ENCODE measurements at regions not wholly inside any gene's neighbourhood (a gene's known extent, or its start where the extent isn't known, plus 50 kb on each side); places are given as distances from the start of the nearest gene placed in this dataset.

DNA sequence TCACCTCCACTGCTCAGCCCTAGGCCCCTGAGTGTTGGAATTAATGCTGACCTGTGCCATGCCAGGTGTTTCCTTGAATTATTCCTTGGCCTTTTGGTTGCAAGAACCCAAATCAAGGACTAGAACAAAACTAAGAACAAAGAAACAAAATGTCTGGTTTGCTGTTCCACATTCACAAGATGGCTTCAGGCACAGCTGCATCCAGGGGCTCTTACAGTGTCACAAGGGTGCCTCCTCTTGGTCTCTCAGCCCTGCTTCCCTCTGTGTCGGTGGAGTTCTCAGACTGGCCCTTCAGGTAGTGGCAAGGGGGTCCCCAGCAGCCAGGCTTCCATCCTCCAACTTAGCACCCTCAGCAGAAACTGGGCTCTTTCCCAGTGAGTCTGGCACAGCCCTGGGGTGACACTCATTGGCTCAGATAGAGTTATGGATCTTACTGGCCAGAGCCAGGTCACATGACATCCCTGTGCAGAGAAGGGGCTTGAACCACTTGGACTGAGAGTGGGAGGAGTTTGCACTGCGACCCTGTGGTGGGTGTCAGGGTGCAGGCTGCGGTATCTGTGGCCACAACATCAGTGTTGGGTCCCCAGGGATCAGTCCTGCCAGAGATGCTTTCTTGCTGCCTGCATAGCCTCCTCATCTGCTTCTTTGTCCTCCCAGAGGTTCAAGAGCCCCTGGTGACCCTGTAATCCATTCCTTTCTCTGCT is 427.7 kb upstream of the SULF2 start:
- no peak overlapping the region for H3K4me3 ChIP-seq (ENCODE audit: low read depth in 1 of 2, low read length in 2 of 2)
- no peaks in the 10 kb centered on the region for H3K36me3 ChIP-seq (ENCODE audit: control insufficient read depth in 1 of 2, insufficient read depth in 2 of 2, low read length in 2 of 2)
- H3K27me3 ChIP-seq (ENCODE audit: low read depth, low read length) = no peaks in the 10 kb centered on the region
- no peaks in the 10 kb centered on the region for H3K9me3 ChIP-seq (ENCODE audit: control insufficient read depth in 1 of 2, low read length in 2 of 2)
- no peaks in the 10 kb centered on the region for H3K4me1 ChIP-seq (ENCODE audit: control insufficient read depth in 1 of 2, insufficient read depth in 2 of 2, low read length in 2 of 2)
- H3K27ac ChIP-seq (ENCODE audit: low read length) = no peak overlapping the region

DNA sequence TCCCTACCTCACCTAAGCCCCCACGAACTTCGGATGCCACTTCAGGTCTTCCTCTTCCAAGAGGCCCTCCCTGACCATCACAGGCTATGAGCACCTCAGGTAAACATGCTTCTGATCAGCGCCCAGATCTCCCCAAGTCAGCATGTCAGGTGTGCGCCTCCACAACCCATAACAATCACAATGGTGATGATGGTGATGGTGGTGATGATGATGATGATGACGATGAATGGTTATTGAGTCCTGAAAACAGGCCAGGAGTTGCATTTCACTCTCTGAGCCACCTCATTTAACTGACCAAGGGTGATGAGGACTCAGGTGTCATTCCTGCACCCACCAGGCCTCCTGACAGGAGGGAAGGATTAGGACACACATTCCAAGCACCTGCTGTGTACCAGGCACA is 426.6 kb upstream of the SULF2 start:
- no peaks in the 10 kb centered on the region for H3K36me3 ChIP-seq (ENCODE audit: control insufficient read depth in 1 of 2, insufficient read depth in 2 of 2, low read length in 2 of 2)
- no peaks in the 10 kb centered on the region for H3K4me1 ChIP-seq (ENCODE audit: control insufficient read depth in 1 of 2, insufficient read depth in 2 of 2, low read length in 2 of 2)
- H3K4me3 ChIP-seq (ENCODE audit: low read depth in 1 of 2, low read length in 2 of 2) = no peak overlapping the region
- H3K27me3 ChIP-seq (ENCODE audit: low read depth, low read length) = no peaks in the 10 kb centered on the region
- no peak overlapping the region for H3K27ac ChIP-seq (ENCODE audit: low read length)
- no peaks in the 10 kb centered on the region for H3K9me3 ChIP-seq (ENCODE audit: control insufficient read depth in 1 of 2, low read length in 2 of 2)

GRCh38 chr20:48211238-48211637 is 426.0 kb upstream of the SULF2 start:
- H3K36me3 ChIP-seq (ENCODE audit: control insufficient read depth in 1 of 2, insufficient read depth in 2 of 2, low read length in 2 of 2) = no peaks in the 10 kb centered on the region
- H3K27me3 ChIP-seq (ENCODE audit: low read depth, low read length) = no peaks in the 10 kb centered on the region
- no peak overlapping the region for H3K4me3 ChIP-seq (ENCODE audit: low read depth in 1 of 2, low read length in 2 of 2)
- H3K4me1 ChIP-seq (ENCODE audit: control insufficient read depth in 1 of 2, insufficient read depth in 2 of 2, low read length in 2 of 2) = no peaks in the 10 kb centered on the region
- H3K27ac ChIP-seq (ENCODE audit: low read length) = no peak overlapping the region
- no peaks in the 10 kb centered on the region for H3K9me3 ChIP-seq (ENCODE audit: control insufficient read depth in 1 of 2, low read length in 2 of 2)

GRCh38 chr20:48210111-48211027 is 425.1 kb upstream of the SULF2 start:
- Histone ChIP-seq H3K9me3 (ENCODE audit: control insufficient read depth in 1 of 2, low read length in 2 of 2) (no peaks in the 10 kb centered on the region), H3K27ac (ENCODE audit: low read length) (no peak overlapping the region), H3K4me1 (ENCODE audit: control insufficient read depth in 1 of 2, insufficient read depth in 2 of 2, low read length in 2 of 2) (no peaks in the 10 kb centered on the region), H3K27me3 (ENCODE audit: low read depth, low read length) (no peaks in the 10 kb centered on the region), H3K4me3 (ENCODE audit: low read depth in 1 of 2, low read length in 2 of 2) (no peak overlapping the region), H3K36me3 (ENCODE audit: control insufficient read depth in 1 of 2, insufficient read depth in 2 of 2, low read length in 2 of 2) (no peaks in the 10 kb centered on the region)

- H3K36me3 ChIP-seq (ENCODE audit: control insufficient read depth in 1 of 2, insufficient read depth in 2 of 2, low read length in 2 of 2) = no peaks in the 10 kb centered on the region
- no peaks in the 10 kb centered on the region for H3K27me3 ChIP-seq (ENCODE audit: low read depth, low read length)
- no peaks in the 10 kb centered on the region for H3K4me1 ChIP-seq (ENCODE audit: control insufficient read depth in 1 of 2, insufficient read depth in 2 of 2, low read length in 2 of 2)
- no peak overlapping the region for H3K4me3 ChIP-seq (ENCODE audit: low read depth in 1 of 2, low read length in 2 of 2)
- no peak overlapping the region for H3K27ac ChIP-seq (ENCODE audit: low read length)
- no peaks in the 10 kb centered on the region for H3K9me3 ChIP-seq (ENCODE audit: control insufficient read depth in 1 of 2, low read length in 2 of 2)
These were observed 423.8 kb upstream of the SULF2 start for GRCh38 chr20:48209102-48209501.

DNA sequence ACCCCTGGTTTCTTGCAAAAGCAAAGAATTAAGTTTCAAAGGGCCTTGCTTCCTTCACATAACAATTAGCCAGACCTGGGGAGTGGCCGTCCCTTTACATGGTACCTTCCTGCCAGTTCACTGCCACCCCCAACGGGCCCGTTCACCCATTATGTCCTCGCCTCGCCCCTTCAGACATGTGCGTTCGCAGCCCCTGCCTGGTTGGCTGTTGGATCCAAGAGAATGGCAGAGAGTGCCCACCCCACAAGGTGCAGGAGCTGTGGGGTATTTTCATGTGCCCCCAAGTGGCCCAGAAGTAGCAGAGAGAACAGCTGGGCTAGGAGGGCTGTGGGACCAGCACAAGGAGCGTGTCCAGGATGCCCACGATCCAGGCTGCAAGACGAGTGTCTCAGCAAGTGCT is 422.9 kb upstream of the SULF2 start:
- H3K27ac ChIP-seq (ENCODE audit: low read length) = no peak overlapping the region
- no peak overlapping the region for H3K4me3 ChIP-seq (ENCODE audit: low read depth in 1 of 2, low read length in 2 of 2)
- H3K4me1 ChIP-seq (ENCODE audit: control insufficient read depth in 1 of 2, insufficient read depth in 2 of 2, low read length in 2 of 2) = no peaks in the 10 kb centered on the region

DNA sequence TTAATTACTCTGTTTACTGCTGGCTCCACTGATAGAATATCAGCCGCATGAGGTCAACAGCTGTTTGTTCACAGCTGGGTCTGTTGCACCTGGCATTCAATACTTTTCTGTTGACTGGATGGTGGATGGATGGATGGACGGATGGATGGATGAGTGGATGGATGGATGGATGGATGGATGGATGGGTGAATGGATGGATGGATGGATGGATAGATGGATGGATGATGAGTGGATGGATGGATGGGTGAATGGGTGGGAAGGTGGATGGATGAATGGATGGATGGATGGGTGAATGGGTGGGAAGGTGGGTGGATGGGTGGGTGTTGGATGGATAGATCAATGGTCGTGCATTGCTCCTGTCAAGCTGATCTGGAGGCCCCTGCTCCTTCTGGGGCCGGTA is 422.2 kb upstream of the SULF2 start:
- no peaks in the 10 kb centered on the region for H3K9me3 ChIP-seq (ENCODE audit: control insufficient read depth in 1 of 2, low read length in 2 of 2)
- no peak overlapping the region for H3K27ac ChIP-seq (ENCODE audit: low read length)
- no peaks in the 10 kb centered on the region for H3K36me3 ChIP-seq (ENCODE audit: control insufficient read depth in 1 of 2, insufficient read depth in 2 of 2, low read length in 2 of 2)
- no peaks in the 10 kb centered on the region for H3K27me3 ChIP-seq (ENCODE audit: low read depth, low read length)
- H3K4me1 ChIP-seq (ENCODE audit: control insufficient read depth in 1 of 2, insufficient read depth in 2 of 2, low read length in 2 of 2) = no peaks in the 10 kb centered on the region
- H3K4me3 ChIP-seq (ENCODE audit: low read depth in 1 of 2, low read length in 2 of 2) = no peak overlapping the region

More for the DNA sequence above, 422.9 kb upstream of the SULF2 start:
- H3K9me3 ChIP-seq (ENCODE audit: control insufficient read depth in 1 of 2, low read length in 2 of 2) = no peaks in the 10 kb centered on the region
- no peaks in the 10 kb centered on the region for H3K36me3 ChIP-seq (ENCODE audit: control insufficient read depth in 1 of 2, insufficient read depth in 2 of 2, low read length in 2 of 2)
- no peaks in the 10 kb centered on the region for H3K27me3 ChIP-seq (ENCODE audit: low read depth, low read length)

- no peaks in the 10 kb centered on the region for H3K4me1 ChIP-seq (ENCODE audit: control insufficient read depth in 1 of 2, insufficient read depth in 2 of 2, low read length in 2 of 2)
- H3K27ac ChIP-seq (ENCODE audit: low read length) = no peak overlapping the region
- no peaks in the 10 kb centered on the region for H3K9me3 ChIP-seq (ENCODE audit: control insufficient read depth in 1 of 2, low read length in 2 of 2)
- no peak overlapping the region for H3K4me3 ChIP-seq (ENCODE audit: low read depth in 1 of 2, low read length in 2 of 2)
- no peaks in the 10 kb centered on the region for H3K27me3 ChIP-seq (ENCODE audit: low read depth, low read length)
- H3K36me3 ChIP-seq (ENCODE audit: control insufficient read depth in 1 of 2, insufficient read depth in 2 of 2, low read length in 2 of 2) = no peaks in the 10 kb centered on the region
These were observed 420.5 kb upstream of the SULF2 start for GRCh38 chr20:48205786-48206185.

- Histone ChIP-seq H3K4me1 (ENCODE audit: control insufficient read depth in 1 of 2, insufficient read depth in 2 of 2, low read length in 2 of 2) (no peaks in the 10 kb centered on the region), H3K27ac (ENCODE audit: low read length) (no peak overlapping the region), H3K9me3 (ENCODE audit: control insufficient read depth in 1 of 2, low read length in 2 of 2) (no peaks in the 10 kb centered on the region)
These were observed 420.1 kb upstream of the SULF2 start for GRCh38 chr20:48205281-48205782.

DNA sequence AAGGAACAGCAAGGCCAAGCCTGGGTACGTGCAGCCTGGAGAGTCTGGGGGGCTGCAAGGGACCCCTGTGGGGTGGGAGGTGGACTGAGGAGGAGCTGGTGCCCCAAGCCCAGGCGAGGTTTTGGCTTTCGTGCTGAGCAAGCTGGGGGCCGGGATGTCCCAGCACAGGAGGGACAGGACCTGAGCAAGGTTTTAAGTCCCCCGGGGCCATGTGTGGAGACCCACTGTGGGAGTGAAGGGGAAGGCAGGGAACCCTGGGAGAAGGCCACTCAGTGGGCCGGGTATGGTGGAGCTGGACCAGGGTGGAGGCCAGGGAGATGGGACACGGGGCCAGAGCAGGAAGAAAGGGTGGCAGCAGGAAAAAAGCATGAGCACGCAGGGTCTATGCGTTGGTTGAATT is 419.2 kb upstream of the SULF2 start:
- H3K4me3 ChIP-seq (ENCODE audit: low read depth in 1 of 2, low read length in 2 of 2) = no peak overlapping the region
- H3K4me1 ChIP-seq (ENCODE audit: control insufficient read depth in 1 of 2, insufficient read depth in 2 of 2, low read length in 2 of 2) = no peaks in the 10 kb centered on the region
- no peaks in the 10 kb centered on the region for H3K36me3 ChIP-seq (ENCODE audit: control insufficient read depth in 1 of 2, insufficient read depth in 2 of 2, low read length in 2 of 2)
- no peaks in the 10 kb centered on the region for H3K27me3 ChIP-seq (ENCODE audit: low read depth, low read length)
- no peak overlapping the region for H3K27ac ChIP-seq (ENCODE audit: low read length)
- no peaks in the 10 kb centered on the region for H3K9me3 ChIP-seq (ENCODE audit: control insufficient read depth in 1 of 2, low read length in 2 of 2)

More at GRCh38 chr20:48205281-48205782, 420.1 kb upstream of the SULF2 start:
- H3K4me3 ChIP-seq (ENCODE audit: low read depth in 1 of 2, low read length in 2 of 2) = no peak overlapping the region
- no peaks in the 10 kb centered on the region for H3K36me3 ChIP-seq (ENCODE audit: control insufficient read depth in 1 of 2, insufficient read depth in 2 of 2, low read length in 2 of 2)
- no peaks in the 10 kb centered on the region for H3K27me3 ChIP-seq (ENCODE audit: low read depth, low read length)

GRCh38 chr20:48203252-48203651 is 418.0 kb upstream of the SULF2 start:
- Histone ChIP-seq H3K27ac (ENCODE audit: low read length) (no peak overlapping the region), H3K9me3 (ENCODE audit: control insufficient read depth in 1 of 2, low read length in 2 of 2) (no peaks in the 10 kb centered on the region), H3K36me3 (ENCODE audit: control insufficient read depth in 1 of 2, insufficient read depth in 2 of 2, low read length in 2 of 2) (no peaks in the 10 kb centered on the region), H3K4me3 (ENCODE audit: low read depth in 1 of 2, low read length in 2 of 2) (no peak overlapping the region), H3K4me1 (ENCODE audit: control insufficient read depth in 1 of 2, insufficient read depth in 2 of 2, low read length in 2 of 2) (no peaks in the 10 kb centered on the region), H3K27me3 (ENCODE audit: low read depth, low read length) (no peaks in the 10 kb centered on the region)

Data from muscle layer of duodenum (tissue), 2 donors.